ENCODE measurements at regions not wholly inside any gene's neighbourhood (a gene's known extent, or its start where the extent isn't known, plus 50 kb on each side); places are given as distances from the start of the nearest gene placed in this dataset.

DNA sequence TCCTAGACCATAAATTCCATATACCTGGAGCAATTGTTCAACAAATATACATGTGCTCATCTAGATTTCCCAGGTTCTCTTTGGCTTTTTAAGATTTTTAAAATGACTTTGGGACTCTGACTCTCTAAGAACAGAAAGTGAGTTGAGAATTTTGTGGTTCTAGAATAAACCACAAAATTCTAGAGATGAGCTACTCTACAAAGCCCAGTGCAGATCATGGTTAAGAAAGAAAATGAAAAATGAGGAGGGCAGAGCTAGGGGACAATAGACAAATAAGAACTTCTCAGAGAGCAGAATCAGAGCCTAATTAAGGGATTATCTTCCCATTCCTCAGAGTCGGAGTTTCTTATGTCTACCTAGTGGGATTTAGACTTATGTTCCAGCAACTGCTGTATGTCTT, 694.7 kb downstream of the ZNF385D start:
- Histone ChIP-seq H3K9me3 (replicated peaks; ENCODE audit: low read length) (no peaks in the 10 kb centered on the region), H3K36me3 (ENCODE audit: insufficient read depth, low read length) (no peaks in the 10 kb centered on the region), H3K4me3 (ENCODE audit: low read length) (no peak overlapping the region), H3K4me2 (ENCODE audit: low read length) (no peak overlapping the region), H3K4me1 (ENCODE audit: control insufficient read depth, insufficient read depth, low read length) (no peaks in the 10 kb centered on the region), H3K9ac (ENCODE audit: low read depth, low read length) (no peak overlapping the region), H3K27me3 (ENCODE audit: control insufficient read depth, insufficient read depth, low read length) (no peaks in the 10 kb centered on the region)

DNA sequence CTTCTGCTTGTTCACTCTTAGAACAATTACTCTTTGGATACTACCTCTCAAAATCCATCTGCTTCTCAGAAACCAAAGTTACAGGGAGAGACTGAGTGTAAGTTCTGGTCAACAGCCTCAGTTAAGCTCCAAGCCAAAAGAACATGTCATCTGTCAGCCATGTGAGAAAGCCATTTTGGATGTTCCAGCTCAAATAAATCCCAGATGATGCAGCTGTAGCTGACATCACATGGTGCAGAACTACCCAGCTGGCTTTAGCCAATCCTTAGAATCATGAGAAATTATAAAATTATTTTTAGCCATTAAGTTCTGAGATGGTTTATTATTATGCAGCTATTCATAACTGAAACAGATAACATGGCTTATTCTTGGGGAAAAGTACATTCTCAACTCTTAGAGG, 696.0 kb downstream of the ZNF385D start:
- Histone ChIP-seq H3K4me1 (ENCODE audit: control insufficient read depth, insufficient read depth, low read length) (no peaks in the 10 kb centered on the region), H3K27me3 (ENCODE audit: control insufficient read depth, insufficient read depth, low read length) (no peaks in the 10 kb centered on the region), H3K4me3 (ENCODE audit: low read length) (no peak overlapping the region), H3K9me3 (replicated peaks; ENCODE audit: low read length) (no peaks in the 10 kb centered on the region), H3K9ac (ENCODE audit: low read depth, low read length) (no peak overlapping the region), H3K4me2 (ENCODE audit: low read length) (no peak overlapping the region), H3K36me3 (ENCODE audit: insufficient read depth, low read length) (no peaks in the 10 kb centered on the region)

DNA sequence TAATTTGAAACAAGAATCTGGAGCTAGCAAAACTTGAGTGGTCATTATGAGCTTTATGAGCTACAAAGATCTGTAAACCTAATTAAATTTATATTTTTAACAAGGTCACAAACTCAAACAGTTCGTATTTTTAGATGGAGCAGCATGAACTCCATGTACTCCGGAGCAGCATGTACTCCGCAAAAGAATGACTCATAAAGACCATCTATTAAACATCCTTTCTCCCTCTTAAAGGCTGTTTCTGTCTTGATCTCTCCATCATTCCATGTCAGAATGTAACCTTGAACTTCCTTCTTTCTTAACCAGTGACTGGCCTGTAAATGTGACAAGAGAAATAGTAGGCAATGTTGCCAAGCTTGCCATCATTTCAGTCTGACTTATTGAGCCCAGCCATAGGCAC, 696.9 kb downstream of the ZNF385D start:
- H3K9ac ChIP-seq (ENCODE audit: low read depth, low read length), result no peak overlapping the region
- H3K4me2 ChIP-seq (ENCODE audit: low read length), result no peak overlapping the region
- no peaks in the 10 kb centered on the region for H3K36me3 ChIP-seq (ENCODE audit: insufficient read depth, low read length)
- no peaks in the 10 kb centered on the region for H3K27me3 ChIP-seq (ENCODE audit: control insufficient read depth, insufficient read depth, low read length)
- no peaks in the 10 kb centered on the region for H3K4me1 ChIP-seq (ENCODE audit: control insufficient read depth, insufficient read depth, low read length)
- H3K9me3 ChIP-seq (replicated peaks; ENCODE audit: low read length), result no peaks in the 10 kb centered on the region
- no peak overlapping the region for H3K4me3 ChIP-seq (ENCODE audit: low read length)

DNA sequence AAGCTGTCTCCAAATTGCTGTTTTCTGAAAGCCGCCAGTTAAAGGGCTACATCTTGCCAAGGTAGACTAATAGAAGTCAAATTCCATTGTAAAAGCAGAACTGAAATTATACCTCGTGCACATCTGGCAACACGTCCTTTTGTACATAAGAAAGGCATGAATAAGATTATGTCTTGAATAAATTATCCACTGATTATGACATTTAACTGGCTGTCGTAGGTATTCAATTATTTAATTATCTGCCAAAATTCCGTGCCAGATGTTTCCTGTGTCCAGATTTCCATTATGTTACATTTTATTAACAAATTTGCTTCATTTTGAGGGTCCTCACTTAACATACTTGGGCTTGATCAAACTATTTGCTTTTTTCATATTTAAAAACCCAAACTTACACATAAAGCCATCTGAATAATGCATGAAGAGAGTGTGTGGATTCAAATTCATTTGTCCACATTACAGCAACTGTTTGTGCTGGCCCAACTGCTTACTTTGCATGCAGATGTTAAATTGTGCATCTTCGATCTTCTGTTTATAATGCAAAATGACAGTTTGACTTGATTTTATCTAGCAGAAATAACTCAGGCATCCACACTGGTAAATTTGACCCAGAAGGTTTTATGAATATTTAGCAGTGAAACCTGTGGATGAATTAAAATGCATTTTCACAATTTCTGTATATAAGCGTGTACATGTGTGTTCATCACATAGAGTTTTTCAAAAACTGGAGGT, 701.5 kb downstream of the ZNF385D start:
- no peaks in the 10 kb centered on the region for H3K9me3 ChIP-seq (replicated peaks; ENCODE audit: low read length)
- no peak overlapping the region for H3K9ac ChIP-seq (ENCODE audit: low read depth, low read length)
- no peaks in the 10 kb centered on the region for H3K36me3 ChIP-seq (ENCODE audit: insufficient read depth, low read length)
- no peak overlapping the region for H3K4me3 ChIP-seq (ENCODE audit: low read length)
- H3K27me3 ChIP-seq (ENCODE audit: control insufficient read depth, insufficient read depth, low read length), result no peaks in the 10 kb centered on the region
- H3K4me2 ChIP-seq (ENCODE audit: low read length), result no peak overlapping the region
- no peaks in the 10 kb centered on the region for H3K4me1 ChIP-seq (ENCODE audit: control insufficient read depth, insufficient read depth, low read length)

- H3K4me2 ChIP-seq (ENCODE audit: low read length), result no peak overlapping the region
- no peaks in the 10 kb centered on the region for H3K4me1 ChIP-seq (ENCODE audit: control insufficient read depth, insufficient read depth, low read length)
- no peaks in the 10 kb centered on the region for H3K36me3 ChIP-seq (ENCODE audit: insufficient read depth, low read length)
- H3K27me3 ChIP-seq (ENCODE audit: control insufficient read depth, insufficient read depth, low read length), result no peaks in the 10 kb centered on the region
- no peaks in the 10 kb centered on the region for H3K9me3 ChIP-seq (replicated peaks; ENCODE audit: low read length)
- H3K9ac ChIP-seq (ENCODE audit: low read depth, low read length), result no peak overlapping the region
- H3K4me3 ChIP-seq (ENCODE audit: low read length), result no peak overlapping the region
Measured at GRCh38 chr3:21043139-21043538, 707.9 kb downstream of the ZNF385D start.

DNA sequence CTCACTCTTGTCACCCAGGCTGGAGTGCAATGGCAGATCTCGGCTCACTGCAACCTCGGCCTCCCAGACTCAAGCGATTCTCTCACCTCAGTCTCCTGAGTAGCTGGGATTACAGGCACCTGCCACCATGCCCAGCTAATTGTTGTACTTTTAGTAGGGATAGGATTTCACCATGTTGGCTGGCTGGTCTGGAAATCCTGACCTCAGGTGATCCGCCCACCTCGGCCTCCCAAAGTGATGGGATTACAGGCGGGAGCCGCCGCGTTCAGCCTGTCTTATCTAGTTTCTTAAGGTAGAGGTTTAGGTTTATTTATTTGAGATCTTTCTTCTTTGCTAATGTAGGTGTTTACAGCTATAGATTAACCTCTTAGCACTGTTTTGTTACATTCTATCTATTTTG, 708.8 kb downstream of the ZNF385D start:
- H3K36me3 ChIP-seq (ENCODE audit: insufficient read depth, low read length), result no peaks in the 10 kb centered on the region
- H3K27me3 ChIP-seq (ENCODE audit: control insufficient read depth, insufficient read depth, low read length), result no peaks in the 10 kb centered on the region
- no peaks in the 10 kb centered on the region for H3K9me3 ChIP-seq (replicated peaks; ENCODE audit: low read length)
- H3K4me2 ChIP-seq (ENCODE audit: low read length), result no peak overlapping the region
- no peaks in the 10 kb centered on the region for H3K4me1 ChIP-seq (ENCODE audit: control insufficient read depth, insufficient read depth, low read length)
- no peak overlapping the region for H3K4me3 ChIP-seq (ENCODE audit: low read length)
- H3K9ac ChIP-seq (ENCODE audit: low read depth, low read length), result no peak overlapping the region

GRCh38 chr3:21041621-21042020, 709.4 kb downstream of the ZNF385D start:
- no peaks in the 10 kb centered on the region for H3K4me1 ChIP-seq (ENCODE audit: control insufficient read depth, insufficient read depth, low read length)
- H3K4me2 ChIP-seq (ENCODE audit: low read length), result no peak overlapping the region
- no peaks in the 10 kb centered on the region for H3K36me3 ChIP-seq (ENCODE audit: insufficient read depth, low read length)
- no peak overlapping the region for H3K9ac ChIP-seq (ENCODE audit: low read depth, low read length)
- H3K27me3 ChIP-seq (ENCODE audit: control insufficient read depth, insufficient read depth, low read length), result no peaks in the 10 kb centered on the region
- no peaks in the 10 kb centered on the region for H3K9me3 ChIP-seq (replicated peaks; ENCODE audit: low read length)
- H3K4me3 ChIP-seq (ENCODE audit: low read length), result no peak overlapping the region

- Histone ChIP-seq H3K9ac (ENCODE audit: low read depth, low read length) (no peak overlapping the region), H3K27me3 (ENCODE audit: control insufficient read depth, insufficient read depth, low read length) (no peaks in the 10 kb centered on the region), H3K9me3 (replicated peaks; ENCODE audit: low read length) (no peaks in the 10 kb centered on the region), H3K36me3 (ENCODE audit: insufficient read depth, low read length) (no peaks in the 10 kb centered on the region), H3K4me1 (ENCODE audit: control insufficient read depth, insufficient read depth, low read length) (no peaks in the 10 kb centered on the region), H3K4me2 (ENCODE audit: low read length) (no peak overlapping the region), H3K4me3 (ENCODE audit: low read length) (no peak overlapping the region)
Measured at GRCh38 chr3:21036888-21037287, 714.1 kb downstream of the ZNF385D start.

DNA sequence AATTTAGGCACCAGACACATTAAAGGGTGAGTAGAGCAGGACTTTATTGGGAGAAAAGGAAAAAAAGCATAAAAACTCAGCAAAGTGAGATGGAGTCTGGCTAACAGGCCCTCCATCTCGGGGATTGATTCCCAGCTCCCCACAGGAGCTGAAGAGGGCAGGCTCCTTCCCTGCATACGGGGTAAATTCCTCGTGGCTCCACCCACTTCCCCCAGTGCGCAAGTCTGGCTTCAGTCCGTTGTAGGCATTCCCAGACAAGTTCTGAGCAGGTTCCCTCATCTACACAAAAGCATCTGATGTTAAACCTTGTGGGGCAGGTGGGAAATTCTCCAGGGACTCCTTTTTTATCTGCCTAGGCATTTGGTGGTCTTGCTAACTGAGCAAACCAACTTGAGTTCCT, 722.6 kb downstream of the ZNF385D start:
- H3K9ac ChIP-seq (ENCODE audit: low read depth, low read length), result no peak overlapping the region
- H3K4me2 ChIP-seq (ENCODE audit: low read length), result no peak overlapping the region
- no peak overlapping the region for H3K4me3 ChIP-seq (ENCODE audit: low read length)
- no peaks in the 10 kb centered on the region for H3K36me3 ChIP-seq (ENCODE audit: insufficient read depth, low read length)
- H3K27me3 ChIP-seq (ENCODE audit: control insufficient read depth, insufficient read depth, low read length), result no peaks in the 10 kb centered on the region
- no peaks in the 10 kb centered on the region for H3K9me3 ChIP-seq (replicated peaks; ENCODE audit: low read length)
- no peaks in the 10 kb centered on the region for H3K4me1 ChIP-seq (ENCODE audit: control insufficient read depth, insufficient read depth, low read length)

- no peaks in the 10 kb centered on the region for H3K4me1 ChIP-seq (ENCODE audit: control insufficient read depth, insufficient read depth, low read length)
- H3K9ac ChIP-seq (ENCODE audit: low read depth, low read length), result no peak overlapping the region
- no peak overlapping the region for H3K4me3 ChIP-seq (ENCODE audit: low read length)
- H3K27me3 ChIP-seq (ENCODE audit: control insufficient read depth, insufficient read depth, low read length), result no peaks in the 10 kb centered on the region
- H3K4me2 ChIP-seq (ENCODE audit: low read length), result no peak overlapping the region
- no peaks in the 10 kb centered on the region for H3K9me3 ChIP-seq (replicated peaks; ENCODE audit: low read length)
- H3K36me3 ChIP-seq (ENCODE audit: insufficient read depth, low read length), result no peaks in the 10 kb centered on the region
Measured at GRCh38 chr3:21024563-21024962, 726.4 kb downstream of the ZNF385D start.

DNA sequence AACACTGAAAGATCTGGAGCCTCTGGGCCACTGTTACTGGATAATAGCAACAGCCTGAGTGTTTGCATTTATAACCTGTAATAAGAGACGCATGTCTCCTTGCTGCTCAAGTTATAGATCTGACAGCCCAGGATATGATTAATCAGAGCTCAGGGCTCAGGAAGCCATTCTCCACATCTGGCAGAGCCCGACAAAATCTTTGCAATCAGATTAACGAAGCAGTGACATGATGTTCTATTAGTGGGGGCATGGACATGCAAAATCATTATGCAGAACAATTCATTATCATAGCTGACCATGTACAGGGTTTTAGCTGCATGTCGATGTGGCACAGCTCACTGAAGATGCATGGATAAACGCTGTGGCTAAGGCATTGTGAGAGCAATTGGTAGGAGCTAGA, 730.3 kb downstream of the ZNF385D start:
- H3K4me3 ChIP-seq (ENCODE audit: low read length), result no peak overlapping the region
- no peak overlapping the region for H3K9ac ChIP-seq (ENCODE audit: low read depth, low read length)
- H3K36me3 ChIP-seq (ENCODE audit: insufficient read depth, low read length), result no peaks in the 10 kb centered on the region
- no peaks in the 10 kb centered on the region for H3K27me3 ChIP-seq (ENCODE audit: control insufficient read depth, insufficient read depth, low read length)
- no peaks in the 10 kb centered on the region for H3K4me1 ChIP-seq (ENCODE audit: control insufficient read depth, insufficient read depth, low read length)
- H3K4me2 ChIP-seq (ENCODE audit: low read length), result no peak overlapping the region
- H3K9me3 ChIP-seq (replicated peaks; ENCODE audit: low read length), result no peaks in the 10 kb centered on the region

- no peak overlapping the region for H3K4me2 ChIP-seq (ENCODE audit: low read length)
- no peaks in the 10 kb centered on the region for H3K4me1 ChIP-seq (ENCODE audit: control insufficient read depth, insufficient read depth, low read length)
- H3K9me3 ChIP-seq (replicated peaks; ENCODE audit: low read length), result no peaks in the 10 kb centered on the region
- H3K27me3 ChIP-seq (ENCODE audit: control insufficient read depth, insufficient read depth, low read length), result no peaks in the 10 kb centered on the region
- H3K36me3 ChIP-seq (ENCODE audit: insufficient read depth, low read length), result no peaks in the 10 kb centered on the region
- H3K9ac ChIP-seq (ENCODE audit: low read depth, low read length), result no peak overlapping the region
- no peak overlapping the region for H3K4me3 ChIP-seq (ENCODE audit: low read length)
Measured at GRCh38 chr3:21020043-21020442, 731.0 kb downstream of the ZNF385D start.
